Endothelial cell (in vitro differentiated cells): ENCODE measurements at regions not wholly inside any gene's neighbourhood (a gene's known extent, or its start where the extent isn't known, plus 50 kb on each side); places are given as distances from the start of the nearest gene placed in this dataset.

Source experiments
- DNase-seq: peaks from one replicate; pipeline ENCODE4 v3.0.0; 2021; ENCODE audit warnings: low spot score
- H3K27ac Mint-ChIP-seq: one replicate; pipeline ENCODE4 v1.8.0; 2021; ENCODE audit warnings: mixed read lengths, inconsistent platforms; ENCODE audit not compliant: unreplicated experiment
- H3K27me3 Mint-ChIP-seq: one replicate; pipeline ENCODE4 v1.8.0; 2021; ENCODE audit warnings: mild to moderate bottlenecking, moderate library complexity, mixed read lengths, inconsistent platforms; ENCODE audit not compliant: unreplicated experiment
- H3K36me3 Mint-ChIP-seq: one replicate; pipeline ENCODE4 v1.8.0; 2021; ENCODE audit warnings: mild to moderate bottlenecking, low read depth, mixed read lengths, inconsistent platforms; ENCODE audit not compliant: unreplicated experiment
- H3K4me1 Mint-ChIP-seq: one replicate; pipeline ENCODE4 v1.8.0; 2021; ENCODE audit warnings: mild to moderate bottlenecking, mixed read lengths, inconsistent platforms; ENCODE audit not compliant: unreplicated experiment
- H3K4me3 Mint-ChIP-seq: one replicate; pipeline ENCODE4 v1.8.0; 2021; ENCODE audit warnings: mild to moderate bottlenecking, mixed read lengths, inconsistent platforms; ENCODE audit not compliant: unreplicated experiment
- H3K9me3 Mint-ChIP-seq: one replicate; pipeline ENCODE4 v1.8.0; 2021; ENCODE audit warnings: mixed read lengths, inconsistent platforms; ENCODE audit not compliant: unreplicated experiment
- CTCF ChIP-seq: fragments of 200-600 bp; sonication (generic); IDR thresholded peaks from one replicate; pipeline ENCODE4 v1.5.0; 2021; ENCODE audit warnings: antibody characterized with exemption; ENCODE audit not compliant: unreplicated experiment

DNA sequence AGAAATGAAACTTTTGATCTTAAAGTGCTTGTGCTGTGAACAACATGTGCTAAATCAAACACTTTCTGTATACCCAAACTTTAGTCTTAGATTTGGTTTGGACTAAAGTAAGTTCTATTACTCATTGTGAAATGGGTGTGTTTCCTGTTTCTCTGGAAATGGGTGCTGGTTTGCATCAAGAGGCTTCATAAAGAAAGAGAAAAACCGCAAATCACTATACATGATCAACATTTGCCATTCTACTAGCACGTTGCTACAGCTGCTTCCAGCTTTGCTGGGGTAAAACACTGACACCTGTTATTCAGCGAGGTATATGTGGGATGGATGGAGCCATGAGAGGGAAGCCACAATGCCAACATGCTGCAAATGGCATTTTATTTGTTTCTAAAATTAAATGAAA is 547.0 kb upstream of the ACVR2A start:
- H3K4me3 Mint-ChIP-seq = no peak overlapping the region
- H3K36me3 Mint-ChIP-seq = no peaks in the 10 kb centered on the region
- DNase-seq = no peak
- TF ChIP-seq CTCF = no peak
- peaks cover 2% of the 10 kb centered on the region for H3K27me3 Mint-ChIP-seq
- no peaks in the 10 kb centered on the region for H3K4me1 Mint-ChIP-seq
- H3K27ac Mint-ChIP-seq = no peak overlapping the region
- no peaks in the 10 kb centered on the region for H3K9me3 Mint-ChIP-seq

- DNase-seq = no peak
- Mint-ChIP-seq H3K4me3 (no peak overlapping the region), H3K4me1 (no peaks in the 10 kb centered on the region), H3K27ac (no peak overlapping the region), H3K27me3 (peaks cover 2% of the 10 kb centered on the region), H3K9me3 (no peaks in the 10 kb centered on the region), H3K36me3 (no peaks in the 10 kb centered on the region)
- no peak for TF ChIP-seq CTCF
Measured at GRCh38 chr2:147294825-147295392, 549.9 kb upstream of the ACVR2A start.

GRCh38 chr2:147293991-147294824 is 550.6 kb upstream of the ACVR2A start:
- Mint-ChIP-seq H3K36me3 (no peaks in the 10 kb centered on the region), H3K4me3 (no peak overlapping the region), H3K9me3 (no peaks in the 10 kb centered on the region), H3K27me3 (peaks cover 2% of the 10 kb centered on the region), H3K27ac (no peak overlapping the region), H3K4me1 (no peaks in the 10 kb centered on the region)
- no peak for DNase-seq
- no peak for TF ChIP-seq CTCF

- no peak for DNase-seq
- Mint-ChIP-seq H3K4me1 (no peaks in the 10 kb centered on the region), H3K27me3 (no peaks in the 10 kb centered on the region), H3K9me3 (no peaks in the 10 kb centered on the region), H3K36me3 (no peaks in the 10 kb centered on the region), H3K27ac (no peak overlapping the region), H3K4me3 (no peak overlapping the region)
- TF ChIP-seq CTCF = no peak
Measured at GRCh38 chr2:147288131-147288530, 556.7 kb upstream of the ACVR2A start.

DNA sequence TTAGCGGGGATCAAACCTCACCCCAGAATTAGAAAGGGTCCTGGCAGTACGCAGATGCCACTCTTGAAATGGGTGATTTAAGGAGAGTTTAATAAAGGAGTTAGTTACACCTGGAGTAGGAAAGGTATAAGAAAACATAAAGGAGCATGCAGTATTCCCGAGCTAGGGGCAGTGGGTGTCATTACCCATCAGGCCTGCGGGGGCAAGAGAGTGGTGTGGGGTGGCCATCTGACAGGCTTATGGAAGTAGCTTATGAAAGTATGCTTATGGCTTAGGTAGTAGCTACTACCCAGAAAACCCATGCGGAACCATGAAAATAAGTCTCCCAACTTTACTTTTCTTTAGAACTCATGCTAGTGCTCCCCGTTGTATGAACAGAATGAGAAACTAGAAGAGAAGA is 568.9 kb upstream of the ACVR2A start:
- H3K36me3 Mint-ChIP-seq = no peaks in the 10 kb centered on the region
- H3K27me3 Mint-ChIP-seq = no peaks in the 10 kb centered on the region
- peak; percentile 18 for DNase-seq

More for the DNA sequence above, 568.9 kb upstream of the ACVR2A start:
- TF ChIP-seq CTCF = peak; percentile 57
- Mint-ChIP-seq H3K9me3 (no peaks in the 10 kb centered on the region), H3K27ac (no peak overlapping the region), H3K4me3 (no peak overlapping the region), H3K4me1 (no peaks in the 10 kb centered on the region)
